ENCODE measurements at regions not wholly inside any gene's neighbourhood (a gene's known extent, or its start where the extent isn't known, plus 50 kb on each side); places are given as distances from the start of the nearest gene placed in this dataset.
A peak's percentile ranks its signal among the peaks of the same experiment; 100 is the strongest.

DNA sequence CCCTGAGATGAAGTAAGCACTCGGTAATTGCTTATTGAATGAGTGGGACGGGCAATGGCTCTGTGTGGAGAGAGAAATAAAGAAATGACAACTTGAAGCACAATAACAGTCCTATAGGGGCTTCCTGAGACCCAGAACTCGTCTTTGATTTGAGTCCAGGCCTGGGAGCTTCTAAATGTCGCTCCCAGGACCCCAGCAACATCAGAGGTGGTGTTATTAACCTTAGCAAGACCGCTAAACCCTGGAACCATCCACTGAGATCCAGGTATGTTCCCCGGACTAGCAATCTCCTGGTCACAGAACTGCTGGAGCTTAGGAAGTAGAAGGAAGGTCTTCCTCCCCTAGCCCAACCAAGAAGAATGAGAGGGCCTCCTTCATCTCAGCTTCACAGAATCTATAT, 160.0 kb downstream of the MINAR1 start:
- ChIA-PET CTCF (interaction anchor here (0.9 to 14.3 kb wide), 6 partner anchors 8 to 253 kb away, joined by 3 to 151 read pairs (median 4); no protein-coding TSS in a partner anchor), POLR2A (no interaction called here)
- Histone ChIP-seq H3K4me3 (ENCODE audit: low read depth, low read length) (no peak overlapping the region), H3K27me3 (ENCODE audit: control insufficient read depth, insufficient read depth, low read length) (peaks cover 1% of the 10 kb centered on the region), H3K36me3 (ENCODE audit: control insufficient read depth, insufficient read depth, low read length) (no peaks in the 10 kb centered on the region)
- no peak for DNase-seq (ENCODE audit: low read depth)
- TF ChIP-seq, protein P1, sequence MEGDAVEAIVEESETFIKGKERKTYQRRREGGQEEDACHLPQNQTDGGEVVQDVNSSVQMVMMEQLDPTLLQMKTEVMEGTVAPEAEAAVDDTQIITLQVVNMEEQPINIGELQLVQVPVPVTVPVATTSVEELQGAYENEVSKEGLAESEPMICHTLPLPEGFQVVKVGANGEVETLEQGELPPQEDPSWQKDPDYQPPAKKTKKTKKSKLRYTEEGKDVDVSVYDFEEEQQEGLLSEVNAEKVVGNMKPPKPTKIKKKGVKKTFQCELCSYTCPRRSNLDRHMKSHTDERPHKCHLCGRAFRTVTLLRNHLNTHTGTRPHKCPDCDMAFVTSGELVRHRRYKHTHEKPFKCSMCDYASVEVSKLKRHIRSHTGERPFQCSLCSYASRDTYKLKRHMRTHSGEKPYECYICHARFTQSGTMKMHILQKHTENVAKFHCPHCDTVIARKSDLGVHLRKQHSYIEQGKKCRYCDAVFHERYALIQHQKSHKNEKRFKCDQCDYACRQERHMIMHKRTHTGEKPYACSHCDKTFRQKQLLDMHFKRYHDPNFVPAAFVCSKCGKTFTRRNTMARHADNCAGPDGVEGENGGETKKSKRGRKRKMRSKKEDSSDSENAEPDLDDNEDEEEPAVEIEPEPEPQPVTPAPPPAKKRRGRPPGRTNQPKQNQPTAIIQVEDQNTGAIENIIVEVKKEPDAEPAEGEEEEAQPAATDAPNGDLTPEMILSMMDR (IDR thresholded peaks at IDR 0.05; ENCODE audit: insufficient read depth, low read depth, low read length), result no peak

DNA sequence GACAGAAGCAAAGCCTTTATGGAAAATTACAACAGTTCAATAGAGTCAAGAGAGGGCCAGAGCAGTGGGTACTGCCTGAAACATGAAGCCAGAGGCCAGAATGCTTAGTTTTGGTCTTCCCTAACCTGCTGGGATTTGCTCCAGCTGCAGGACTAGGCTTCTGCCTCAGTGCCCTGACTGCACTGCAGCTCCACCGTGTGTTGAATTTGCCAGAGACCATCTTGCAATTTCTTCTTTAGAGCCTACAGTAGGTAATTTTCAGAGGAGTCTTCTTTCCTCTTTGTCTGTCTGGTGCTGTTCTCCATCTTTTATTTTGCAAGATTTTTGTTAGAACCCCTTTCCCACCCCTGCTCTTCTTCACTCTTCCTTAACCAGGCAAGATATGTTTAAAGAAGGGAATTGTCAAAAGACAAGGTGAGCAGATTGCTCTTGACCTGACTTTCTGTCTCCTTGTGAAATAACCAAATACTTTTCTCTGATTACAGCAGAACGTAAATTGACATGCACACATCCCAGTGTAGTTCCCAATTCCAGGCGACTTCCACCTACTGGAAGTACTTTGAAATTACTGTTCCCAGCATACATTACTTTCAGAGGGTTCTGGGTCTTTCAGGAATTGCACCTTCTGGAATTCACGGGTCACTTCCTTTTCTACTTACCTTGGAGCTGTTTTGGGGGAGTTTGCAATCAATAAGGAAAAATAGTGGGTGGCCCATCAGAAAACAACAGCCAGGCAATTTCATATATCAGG, 161.2 kb downstream of the MINAR1 start:
- ChIA-PET POLR2A (no interaction called here), CTCF (interaction anchor here (0.6 to 14.3 kb wide), 12 partner anchors 8 to 260 kb away, joined by 3 to 151 read pairs (median 4); no protein-coding TSS in a partner anchor)
- DNase-seq (ENCODE audit: low read depth), result no peak
- TF ChIP-seq, protein P1 (IDR thresholded peaks at IDR 0.05; ENCODE audit: insufficient read depth, low read depth, low read length), result peak; percentile 26
- Histone ChIP-seq H3K4me3 (ENCODE audit: low read depth, low read length) (no peak overlapping the region), H3K27me3 (ENCODE audit: control insufficient read depth, insufficient read depth, low read length) (peaks cover 1% of the 10 kb centered on the region), H3K36me3 (ENCODE audit: control insufficient read depth, insufficient read depth, low read length) (no peaks in the 10 kb centered on the region)

DNA sequence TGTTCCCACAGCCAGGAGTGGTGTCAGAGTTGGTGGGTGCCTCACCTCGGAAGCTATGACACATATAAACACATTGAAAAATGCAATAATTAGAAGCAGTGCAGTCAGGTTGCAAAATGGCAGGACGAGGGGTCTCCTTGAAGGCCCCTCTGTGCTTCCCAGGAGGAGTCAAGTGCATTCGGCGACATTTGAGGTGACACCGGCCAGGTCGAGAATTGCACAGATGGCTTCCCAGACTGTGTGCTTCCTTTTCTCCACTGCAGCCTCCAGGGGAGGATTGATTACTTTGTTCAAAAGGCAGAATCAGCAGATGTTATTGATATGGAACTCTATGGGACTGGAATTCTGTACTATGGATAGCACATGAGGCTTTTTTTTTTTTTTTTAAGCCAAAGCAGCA, 163.2 kb downstream of the MINAR1 start:
- TF ChIP-seq, protein P1 (IDR thresholded peaks at IDR 0.05; ENCODE audit: insufficient read depth, low read depth, low read length), result no peak
- POLR2A ChIA-PET, result no interaction called here

DNA sequence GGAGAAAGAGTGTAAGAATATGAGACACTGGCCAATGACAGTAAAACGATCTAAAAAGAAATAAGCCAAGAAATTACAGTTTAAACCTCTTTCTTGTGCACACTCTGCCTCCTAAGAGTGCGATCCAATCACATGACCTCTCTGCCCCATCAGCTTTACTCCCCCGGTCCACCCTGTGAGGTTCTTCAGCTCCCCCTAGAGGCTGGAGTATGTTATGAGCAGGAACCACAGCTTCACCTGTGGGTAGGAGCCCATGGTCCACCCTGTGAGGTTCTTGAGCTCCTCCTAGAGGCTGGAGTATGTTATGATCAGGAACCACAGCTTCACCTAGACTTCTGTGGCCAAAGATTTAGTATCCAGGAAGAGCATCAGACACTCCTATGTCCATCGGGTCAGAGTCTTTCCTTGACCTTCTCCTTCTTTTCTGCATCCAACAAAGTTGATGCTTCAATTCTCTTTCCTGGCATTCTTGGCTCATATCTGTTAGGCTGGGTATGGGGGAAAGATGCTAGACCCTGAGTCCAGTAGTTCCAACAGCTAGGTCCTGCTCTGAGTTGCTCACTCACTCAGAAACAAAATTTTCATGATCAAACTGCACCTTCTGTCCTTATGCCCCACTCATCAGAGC, 164.0 kb downstream of the MINAR1 start:
- Histone ChIP-seq H3K36me3 (ENCODE audit: control insufficient read depth, insufficient read depth, low read length) (no peaks in the 10 kb centered on the region), H3K4me3 (ENCODE audit: low read depth, low read length) (no peak overlapping the region), H3K27me3 (ENCODE audit: control insufficient read depth, insufficient read depth, low read length) (peaks cover 1% of the 10 kb centered on the region)
- CTCF ChIA-PET, result interaction anchor here (0.6 to 14.3 kb wide), 25 partner anchors 9 to 263 kb away, joined by 3 to 151 read pairs (median 5); no protein-coding TSS in a partner anchor
- peak; percentile 8 for DNase-seq (ENCODE audit: low read depth)
- TF ChIP-seq, protein P1 (IDR thresholded peaks at IDR 0.05; ENCODE audit: insufficient read depth, low read depth, low read length), result peak; percentile 82
- POLR2A ChIA-PET, result no interaction called here

More for the DNA sequence above, 163.2 kb downstream of the MINAR1 start:
- no peak for DNase-seq (ENCODE audit: low read depth)
- Histone ChIP-seq H3K4me3 (ENCODE audit: low read depth, low read length) (no peak overlapping the region), H3K36me3 (ENCODE audit: control insufficient read depth, insufficient read depth, low read length) (no peaks in the 10 kb centered on the region), H3K27me3 (ENCODE audit: control insufficient read depth, insufficient read depth, low read length) (peaks cover 1% of the 10 kb centered on the region)
- CTCF ChIA-PET, result interaction anchor here (0.6 to 14.3 kb wide), 10 partner anchors 10 to 260 kb away, joined by 3 to 151 read pairs (median 6); no protein-coding TSS in a partner anchor

DNA sequence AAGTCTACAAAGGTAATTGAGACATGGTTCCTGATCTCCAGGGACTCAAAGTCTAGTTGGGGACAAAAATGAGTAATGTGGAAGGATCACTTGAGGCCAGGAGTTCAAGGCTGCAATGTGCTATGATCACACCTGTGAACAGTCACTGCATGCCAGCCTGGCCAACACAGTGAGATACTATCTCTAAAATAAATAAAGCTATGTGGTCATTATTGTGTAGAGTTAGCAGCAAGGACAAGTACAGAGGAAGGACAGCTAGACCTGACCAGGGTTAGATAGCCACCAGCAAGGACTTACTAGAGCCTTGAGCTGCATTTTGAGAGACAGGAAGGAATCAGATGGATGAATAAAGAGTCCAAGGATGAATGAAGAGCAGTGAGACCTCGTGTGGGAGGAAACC, 166.5 kb downstream of the MINAR1 start:
- Histone ChIP-seq H3K27me3 (ENCODE audit: control insufficient read depth, insufficient read depth, low read length) (peaks cover 2% of the 10 kb centered on the region; the same call in 1 of the 2 replicates), H3K4me3 (ENCODE audit: low read depth, low read length) (no peak overlapping the region), H3K36me3 (ENCODE audit: control insufficient read depth, insufficient read depth, low read length) (no peaks in the 10 kb centered on the region)
- POLR2A ChIA-PET, result no interaction called here
- no peak for DNase-seq (ENCODE audit: low read depth)
- TF ChIP-seq, protein P1 (IDR thresholded peaks at IDR 0.05; ENCODE audit: insufficient read depth, low read depth, low read length), result no peak
- CTCF ChIA-PET, result interaction anchor here (2.3 to 14.3 kb wide), 2 partner anchors 217 to 251 kb away, joined by 9 to 151 read pairs; no protein-coding TSS in a partner anchor

Measured in BJ (cell line).